Glutamatergic neuron (in vitro differentiated cells): ENCODE measurements at regions not wholly inside any gene's neighbourhood (a gene's known extent, or its start where the extent isn't known, plus 50 kb on each side); places are given as distances from the start of the nearest gene placed in this dataset.

Experiments
- DNase-seq: peaks from one replicate; pipeline ENCODE4 v3.0.0; 2022
- H3K27ac Mint-ChIP-seq: one replicate; pipeline ENCODE4 v1.8.0; 2020; ENCODE audit warnings: mild to moderate bottlenecking, mixed read lengths, inconsistent platforms; ENCODE audit not compliant: unreplicated experiment
- H3K27me3 Mint-ChIP-seq: one replicate; pipeline ENCODE4 v1.8.0; 2020; ENCODE audit warnings: mild to moderate bottlenecking, moderate library complexity, mixed read lengths, inconsistent platforms; ENCODE audit not compliant: unreplicated experiment
- H3K36me3 Mint-ChIP-seq: one replicate; pipeline ENCODE4 v1.8.0; 2020; ENCODE audit warnings: mild to moderate bottlenecking, mixed read lengths, inconsistent platforms; ENCODE audit not compliant: unreplicated experiment
- H3K4me1 Mint-ChIP-seq: one replicate; pipeline ENCODE4 v1.8.0; 2020; ENCODE audit warnings: mild to moderate bottlenecking, low read depth, mixed read lengths, inconsistent platforms; ENCODE audit not compliant: unreplicated experiment
- H3K4me3 Mint-ChIP-seq: one replicate; pipeline ENCODE4 v1.8.0; 2020; ENCODE audit warnings: mild to moderate bottlenecking, mixed read lengths, inconsistent platforms; ENCODE audit not compliant: unreplicated experiment
- H3K9me3 Mint-ChIP-seq: one replicate; pipeline ENCODE4 v1.8.0; 2020; ENCODE audit warnings: mild to moderate bottlenecking, moderate library complexity, mixed read lengths, inconsistent platforms; ENCODE audit not compliant: unreplicated experiment
- TF ChIP-seq, protein P1 (sequence below): fragments of 200-600 bp; sonication (generic); IDR thresholded peaks from one replicate; pipeline ENCODE4 v1.5.0; 2021; ENCODE audit not compliant: partially characterized antibody, unreplicated experiment

DNA sequence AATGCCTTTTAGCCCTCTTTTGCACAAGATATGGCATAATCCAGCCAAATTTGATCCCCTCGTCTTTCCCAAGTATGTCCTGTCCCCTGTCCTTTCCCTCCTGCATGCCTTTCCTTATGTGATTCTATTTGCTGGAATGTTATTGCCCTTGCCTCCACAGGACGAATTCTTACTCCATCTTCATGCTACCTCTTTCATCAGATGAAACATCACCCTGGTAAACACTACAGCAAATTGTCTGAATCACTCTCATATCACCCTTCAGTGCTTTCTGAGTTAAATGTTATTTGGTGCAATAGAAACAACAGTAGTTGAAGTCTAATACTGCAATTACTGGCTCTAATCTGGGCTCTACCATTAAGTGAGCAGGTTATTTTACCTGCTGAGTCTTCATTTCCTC lies 52.2 kb upstream of the FAT1 start:
- TF ChIP-seq, protein P1, sequence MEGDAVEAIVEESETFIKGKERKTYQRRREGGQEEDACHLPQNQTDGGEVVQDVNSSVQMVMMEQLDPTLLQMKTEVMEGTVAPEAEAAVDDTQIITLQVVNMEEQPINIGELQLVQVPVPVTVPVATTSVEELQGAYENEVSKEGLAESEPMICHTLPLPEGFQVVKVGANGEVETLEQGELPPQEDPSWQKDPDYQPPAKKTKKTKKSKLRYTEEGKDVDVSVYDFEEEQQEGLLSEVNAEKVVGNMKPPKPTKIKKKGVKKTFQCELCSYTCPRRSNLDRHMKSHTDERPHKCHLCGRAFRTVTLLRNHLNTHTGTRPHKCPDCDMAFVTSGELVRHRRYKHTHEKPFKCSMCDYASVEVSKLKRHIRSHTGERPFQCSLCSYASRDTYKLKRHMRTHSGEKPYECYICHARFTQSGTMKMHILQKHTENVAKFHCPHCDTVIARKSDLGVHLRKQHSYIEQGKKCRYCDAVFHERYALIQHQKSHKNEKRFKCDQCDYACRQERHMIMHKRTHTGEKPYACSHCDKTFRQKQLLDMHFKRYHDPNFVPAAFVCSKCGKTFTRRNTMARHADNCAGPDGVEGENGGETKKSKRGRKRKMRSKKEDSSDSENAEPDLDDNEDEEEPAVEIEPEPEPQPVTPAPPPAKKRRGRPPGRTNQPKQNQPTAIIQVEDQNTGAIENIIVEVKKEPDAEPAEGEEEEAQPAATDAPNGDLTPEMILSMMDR, result no peak

DNA sequence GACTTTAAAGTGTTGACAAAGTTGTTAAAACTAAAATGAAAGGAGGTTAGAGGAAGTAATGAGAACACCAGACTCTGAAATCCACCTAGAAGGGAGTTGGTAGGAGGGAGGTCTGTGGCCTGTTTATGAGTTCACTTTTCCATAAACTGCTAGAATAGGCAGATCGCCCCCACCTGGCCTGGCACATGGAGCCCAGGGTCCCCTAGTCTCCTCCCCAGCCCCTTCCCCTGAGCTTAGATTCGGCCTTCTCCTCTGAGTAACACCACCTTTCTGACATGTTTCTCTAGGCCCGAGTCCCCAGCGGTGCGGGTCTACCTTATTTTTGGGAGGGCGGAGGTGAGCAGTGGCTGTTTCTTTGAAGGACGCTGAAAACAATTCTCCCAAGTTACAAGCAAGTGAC lies 54.5 kb upstream of the FAT1 start:
- H3K4me3 Mint-ChIP-seq, result no peak overlapping the region
- no peaks in the 10 kb centered on the region for H3K4me1 Mint-ChIP-seq
- H3K27me3 Mint-ChIP-seq, result no peaks in the 10 kb centered on the region
- DNase-seq, result no peak
- H3K27ac Mint-ChIP-seq, result no peak overlapping the region
- peaks cover 3% of the 10 kb centered on the region for H3K9me3 Mint-ChIP-seq
- TF ChIP-seq, protein P1, result no peak
- H3K36me3 Mint-ChIP-seq, result no peaks in the 10 kb centered on the region

More for the DNA sequence above, 52.2 kb upstream of the FAT1 start:
- no peak for DNase-seq
- Mint-ChIP-seq H3K4me3 (no peak overlapping the region), H3K27me3 (no peaks in the 10 kb centered on the region), H3K36me3 (no peaks in the 10 kb centered on the region), H3K9me3 (peaks cover 3% of the 10 kb centered on the region), H3K4me1 (no peaks in the 10 kb centered on the region), H3K27ac (no peak overlapping the region)

DNA sequence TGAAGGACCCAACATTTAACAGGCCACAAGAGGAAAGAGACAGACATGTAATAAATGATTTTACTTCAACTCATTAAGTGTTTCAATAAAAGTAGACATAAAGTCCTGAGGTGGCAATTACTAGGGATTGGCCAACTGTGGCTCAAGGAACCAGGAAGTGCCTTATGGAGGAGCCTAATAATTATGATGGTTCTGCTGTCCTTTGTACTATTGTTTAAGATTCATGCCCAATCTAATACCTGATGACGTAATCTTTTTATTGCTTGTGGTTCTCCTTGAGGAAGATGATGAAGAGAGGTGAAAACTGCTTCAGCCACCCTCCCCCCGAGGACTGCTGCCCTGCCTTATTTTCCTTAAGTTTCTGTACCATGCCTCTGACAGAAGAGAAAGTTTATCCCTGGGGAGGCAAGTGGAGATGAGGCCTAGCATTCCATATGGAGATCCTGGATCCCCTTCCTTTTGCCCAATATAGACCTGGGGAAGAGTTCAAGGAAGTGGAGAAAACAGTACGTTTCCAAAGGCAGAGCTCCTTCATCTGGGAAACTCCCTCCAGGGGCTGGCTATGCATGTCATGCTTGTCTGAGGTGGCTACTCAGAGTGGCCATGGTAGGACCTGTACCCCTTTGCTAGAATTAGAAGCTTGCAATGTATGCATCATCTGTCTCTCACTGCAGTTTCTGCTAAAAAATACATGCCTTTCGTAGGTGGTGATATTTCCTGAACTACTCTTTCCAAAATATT lies 56.8 kb upstream of the FAT1 start:
- no peaks in the 10 kb centered on the region for H3K36me3 Mint-ChIP-seq
- H3K27me3 Mint-ChIP-seq, result no peaks in the 10 kb centered on the region
- no peaks in the 10 kb centered on the region for H3K4me1 Mint-ChIP-seq
- H3K4me3 Mint-ChIP-seq, result no peak overlapping the region
- no peak for DNase-seq
- H3K9me3 Mint-ChIP-seq, result peaks cover 3% of the 10 kb centered on the region
- TF ChIP-seq, protein P1, result no peak
- H3K27ac Mint-ChIP-seq, result no peak overlapping the region

DNA sequence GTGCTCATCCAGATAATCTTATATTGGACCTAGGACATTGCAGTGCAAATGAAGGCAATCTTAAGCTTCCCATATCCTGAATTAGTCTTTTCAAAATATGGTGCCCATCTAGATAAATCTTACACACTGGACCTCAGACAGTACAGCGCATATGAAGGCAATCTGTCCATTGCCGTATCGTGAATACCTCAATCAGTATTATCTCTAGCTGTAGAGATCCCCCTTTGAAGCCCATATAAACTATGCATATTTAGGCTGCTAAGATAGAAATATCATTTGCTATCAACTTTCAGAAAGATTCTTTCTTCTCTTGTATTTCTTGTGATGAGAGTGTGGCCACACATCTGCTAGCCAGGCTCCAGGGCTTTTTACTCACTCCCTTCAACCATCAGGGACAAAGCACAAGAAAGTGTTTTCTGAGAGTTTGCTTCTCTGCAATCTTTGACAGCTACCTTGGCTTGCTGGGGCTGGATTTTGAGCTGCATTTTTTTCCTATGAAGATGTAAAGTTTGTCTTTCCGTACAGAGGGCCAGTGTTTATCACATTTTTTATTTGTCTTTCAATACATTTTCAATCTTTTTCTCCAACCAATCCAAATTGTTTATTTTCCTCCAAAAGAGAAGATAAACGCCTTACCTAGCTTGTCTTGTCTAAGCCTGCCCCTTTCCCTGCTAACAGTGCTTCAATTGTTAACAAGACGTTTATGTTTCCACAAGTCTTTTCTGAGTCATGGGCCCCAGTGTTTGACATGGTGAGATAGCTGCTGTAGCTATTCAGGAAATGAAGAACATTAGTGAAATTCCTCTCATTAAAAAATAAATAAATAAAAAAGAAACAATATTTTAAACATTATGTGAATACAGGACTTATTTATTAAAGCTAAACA lies 57.6 kb upstream of the FAT1 start:
- peaks cover 3% of the 10 kb centered on the region for H3K9me3 Mint-ChIP-seq
- no peaks in the 10 kb centered on the region for H3K4me1 Mint-ChIP-seq
- no peak for DNase-seq
- TF ChIP-seq, protein P1, result no peak
- H3K27me3 Mint-ChIP-seq, result no peaks in the 10 kb centered on the region
- H3K27ac Mint-ChIP-seq, result no peak overlapping the region
- H3K36me3 Mint-ChIP-seq, result no peaks in the 10 kb centered on the region
- H3K4me3 Mint-ChIP-seq, result no peak overlapping the region

DNA sequence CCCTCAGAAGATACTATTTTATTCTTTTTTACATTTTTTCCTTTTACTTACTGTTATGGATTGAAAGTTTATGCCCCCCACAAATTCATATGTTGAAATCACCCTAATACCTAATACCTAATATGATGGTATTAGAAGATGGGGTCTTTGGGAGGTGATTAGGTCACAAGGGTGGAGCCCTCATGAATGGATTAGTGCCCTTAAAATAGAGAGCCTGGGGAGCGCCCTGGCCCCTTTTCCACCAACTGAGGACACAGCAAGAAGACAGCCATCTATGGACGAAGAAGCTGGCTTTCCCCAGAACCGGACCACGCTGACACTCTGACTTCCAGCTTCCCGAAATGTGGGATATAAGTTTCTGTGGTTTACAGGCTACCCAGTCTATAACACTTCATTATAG lies 58.6 kb upstream of the FAT1 start:
- no peak overlapping the region for H3K4me3 Mint-ChIP-seq
- no peak overlapping the region for H3K27ac Mint-ChIP-seq
- no peaks in the 10 kb centered on the region for H3K36me3 Mint-ChIP-seq
- H3K4me1 Mint-ChIP-seq, result no peaks in the 10 kb centered on the region
- H3K9me3 Mint-ChIP-seq, result peaks cover 3% of the 10 kb centered on the region
- no peak for DNase-seq
- peaks cover 2% of the 10 kb centered on the region for H3K27me3 Mint-ChIP-seq
- TF ChIP-seq, protein P1, result no peak
